OCI-LY7 (cell line): ENCODE measurements at regions not wholly inside any gene's neighbourhood (a gene's known extent, or its start where the extent isn't known, plus 50 kb on each side); places are given as distances from the start of the nearest gene placed in this dataset.

Experiments used
- CTCF ChIP-seq: fragments of 200-600 bp; sonication (generic); conservative IDR thresholded peaks from 2 replicates; pipeline ENCODE4 v1.5.1; 2014; ENCODE audit warnings: mild to moderate bottlenecking, antibody characterized with exemption, low read length, moderate library complexity, mixed read lengths
- EZH2phosphoT487 ChIP-seq: fragments of 200-600 bp; sonication (generic); IDR thresholded peaks from 2 replicates; pipeline ENCODE4 v1.6.1; 2018; ENCODE audit warnings: low read depth, borderline replicate concordance, mild to moderate bottlenecking, mixed run types, antibody characterized with exemption, low read length, moderate library complexity, mixed read lengths

GRCh38 chr3:35523838-35524237 lies 115.5 kb upstream of the ARPP21 start:
- TF ChIP-seq CTCF (no peak), EZH2phosphoT487 (no peak)
